WERI-Rb-1 (cell line): ENCODE measurements at regions not wholly inside any gene's neighbourhood (a gene's known extent, or its start where the extent isn't known, plus 50 kb on each side); places are given as distances from the start of the nearest gene placed in this dataset.

Source experiments
- DNase-seq: peaks from one replicate; pipeline ENCODE4 v3.0.0-alpha.2; 2020
- H3K27ac ChIP-seq: fragments of 250-450 bp; sonication (Bioruptor Pico); 2 replicates; pipeline ENCODE4 v1.5.1; 2020; ENCODE audit warnings: mild to moderate bottlenecking, moderate library complexity
- H3K27me3 ChIP-seq: fragments of 250-450 bp; sonication (Bioruptor Pico); 2 replicates; pipeline ENCODE4 v1.5.1; 2021; ENCODE audit warnings: mild to moderate bottlenecking, low read depth, moderate library complexity; ENCODE audit not compliant: insufficient read depth, severe bottlenecking
- H3K36me3 ChIP-seq: fragments of 250-450 bp; sonication (Bioruptor Pico); 2 replicates; pipeline ENCODE4 v1.5.1; 2020; ENCODE audit warnings: mild to moderate bottlenecking, moderate library complexity
- H3K4me3 ChIP-seq: 2 replicates; pipeline ENCODE4 v1.5.1; 2011; ENCODE audit warnings: low read depth, mild to moderate bottlenecking, control low read depth, low read length
- H3K9me3 ChIP-seq: fragments of 250-450 bp; sonication (Bioruptor Pico); 2 replicates; pipeline ENCODE4 v1.5.1; 2021; ENCODE audit warnings: mild to moderate bottlenecking, moderate library complexity; ENCODE audit not compliant: severe bottlenecking
- CTCF ChIP-seq: IDR thresholded peaks from 2 replicates; pipeline ENCODE4 v1.5.1; 2011; ENCODE audit warnings: low read depth, mild to moderate bottlenecking, control low read depth, inconsistent platforms, low read length

- TF ChIP-seq CTCF: no peak
- Histone ChIP-seq H3K4me3 (no peak overlapping the region), H3K36me3 (no peaks in the 10 kb centered on the region), H3K27ac (no peak overlapping the region), H3K9me3 (no peaks in the 10 kb centered on the region), H3K27me3 (no peaks in the 10 kb centered on the region)
- DNase-seq: no peak
Observed at GRCh38 chr1:187509091-187509490, 680.3 kb downstream of the PLA2G4A start.

GRCh38 chr1:187513190-187513589 lies 684.4 kb downstream of the PLA2G4A start:
- TF ChIP-seq CTCF: no peak
- no peak for DNase-seq

GRCh38 chr1:187514110-187514509 lies 685.4 kb downstream of the PLA2G4A start:
- H3K4me3 ChIP-seq: no peak overlapping the region

More at GRCh38 chr1:187513190-187513589, 684.4 kb downstream of the PLA2G4A start:
- Histone ChIP-seq H3K4me3 (no peak overlapping the region), H3K36me3 (no peaks in the 10 kb centered on the region), H3K9me3 (no peaks in the 10 kb centered on the region), H3K27me3 (no peaks in the 10 kb centered on the region), H3K27ac (no peak overlapping the region)

GRCh38 chr1:187516874-187517273 lies 688.1 kb downstream of the PLA2G4A start:
- no peak overlapping the region for H3K27ac ChIP-seq
- H3K4me3 ChIP-seq: no peak overlapping the region
- no peak for DNase-seq
- no peak for TF ChIP-seq CTCF
- H3K9me3 ChIP-seq: no peaks in the 10 kb centered on the region
- H3K36me3 ChIP-seq: no peaks in the 10 kb centered on the region
- no peaks in the 10 kb centered on the region for H3K27me3 ChIP-seq

More at GRCh38 chr1:187514110-187514509, 685.4 kb downstream of the PLA2G4A start:
- DNase-seq: no peak
- Histone ChIP-seq H3K36me3 (no peaks in the 10 kb centered on the region), H3K9me3 (no peaks in the 10 kb centered on the region), H3K27ac (no peak overlapping the region), H3K27me3 (no peaks in the 10 kb centered on the region)
- TF ChIP-seq CTCF: no peak

- H3K36me3 ChIP-seq: no peaks in the 10 kb centered on the region
- TF ChIP-seq CTCF: no peak
- H3K4me3 ChIP-seq: no peak overlapping the region
- H3K9me3 ChIP-seq: no peaks in the 10 kb centered on the region
- no peak for DNase-seq
- no peaks in the 10 kb centered on the region for H3K27me3 ChIP-seq
- H3K27ac ChIP-seq: no peak overlapping the region
Observed at GRCh38 chr1:187517546-187517945, 688.8 kb downstream of the PLA2G4A start.

GRCh38 chr1:187527346-187527745 lies 698.6 kb downstream of the PLA2G4A start:
- no peak overlapping the region for H3K4me3 ChIP-seq
- no peak overlapping the region for H3K27ac ChIP-seq
- H3K9me3 ChIP-seq: no peaks in the 10 kb centered on the region
- DNase-seq: no peak
- no peak for TF ChIP-seq CTCF
- no peaks in the 10 kb centered on the region for H3K27me3 ChIP-seq
- no peaks in the 10 kb centered on the region for H3K36me3 ChIP-seq
